ENCODE measurements at regions not wholly inside any gene's neighbourhood (a gene's known extent, or its start where the extent isn't known, plus 50 kb on each side); places are given as distances from the start of the nearest gene placed in this dataset.

DNA sequence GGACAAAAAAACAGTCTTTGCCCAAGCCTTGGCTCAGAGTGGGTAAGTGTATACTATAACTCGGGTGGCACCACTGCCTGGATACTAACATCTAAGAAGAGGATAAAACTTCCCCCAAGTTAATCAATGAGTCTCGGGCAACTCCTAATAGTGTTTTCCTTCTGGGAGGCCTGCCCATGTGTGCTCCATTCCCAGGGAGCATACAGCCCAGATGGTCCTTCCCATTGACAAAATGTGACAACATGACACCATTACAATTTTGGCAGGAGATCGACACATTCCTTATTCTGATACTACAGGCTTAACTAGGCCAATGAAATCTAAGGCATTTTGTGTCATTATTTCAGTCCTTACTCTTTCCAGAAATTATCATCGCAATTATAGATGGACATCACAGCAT lies 52.7 kb upstream of the CRIM1 start:
- H3K27ac ChIP-seq, result no peak overlapping the region
- TF ChIP-seq, protein P1, sequence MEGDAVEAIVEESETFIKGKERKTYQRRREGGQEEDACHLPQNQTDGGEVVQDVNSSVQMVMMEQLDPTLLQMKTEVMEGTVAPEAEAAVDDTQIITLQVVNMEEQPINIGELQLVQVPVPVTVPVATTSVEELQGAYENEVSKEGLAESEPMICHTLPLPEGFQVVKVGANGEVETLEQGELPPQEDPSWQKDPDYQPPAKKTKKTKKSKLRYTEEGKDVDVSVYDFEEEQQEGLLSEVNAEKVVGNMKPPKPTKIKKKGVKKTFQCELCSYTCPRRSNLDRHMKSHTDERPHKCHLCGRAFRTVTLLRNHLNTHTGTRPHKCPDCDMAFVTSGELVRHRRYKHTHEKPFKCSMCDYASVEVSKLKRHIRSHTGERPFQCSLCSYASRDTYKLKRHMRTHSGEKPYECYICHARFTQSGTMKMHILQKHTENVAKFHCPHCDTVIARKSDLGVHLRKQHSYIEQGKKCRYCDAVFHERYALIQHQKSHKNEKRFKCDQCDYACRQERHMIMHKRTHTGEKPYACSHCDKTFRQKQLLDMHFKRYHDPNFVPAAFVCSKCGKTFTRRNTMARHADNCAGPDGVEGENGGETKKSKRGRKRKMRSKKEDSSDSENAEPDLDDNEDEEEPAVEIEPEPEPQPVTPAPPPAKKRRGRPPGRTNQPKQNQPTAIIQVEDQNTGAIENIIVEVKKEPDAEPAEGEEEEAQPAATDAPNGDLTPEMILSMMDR (IDR thresholded peaks at IDR 0.05), result no peak
- no peak overlapping the region for H3K4me3 ChIP-seq
- no peak for DNase-seq (ENCODE audit: low spot score)

DNA sequence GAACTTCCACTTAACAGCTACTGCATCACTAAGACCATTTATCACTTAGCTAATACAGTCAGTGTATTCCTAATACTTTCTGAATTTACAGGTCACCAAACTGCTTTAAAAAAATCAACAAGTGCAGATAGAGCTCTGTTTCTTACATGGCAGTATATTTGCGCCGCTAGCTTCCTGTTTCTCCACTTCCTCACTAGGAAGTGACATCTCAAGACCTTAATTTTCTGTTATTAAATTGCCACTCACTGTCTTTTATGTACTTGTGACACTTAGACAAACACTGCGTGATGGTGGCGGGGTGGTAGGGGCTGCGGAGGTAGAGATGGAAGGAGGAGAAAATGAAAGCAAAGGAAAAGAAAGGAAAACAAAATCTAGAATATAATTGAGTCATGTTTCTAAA lies 53.7 kb upstream of the CRIM1 start:
- H3K4me3 ChIP-seq, result no peak overlapping the region
- DNase-seq (ENCODE audit: low spot score), result no peak

DNA sequence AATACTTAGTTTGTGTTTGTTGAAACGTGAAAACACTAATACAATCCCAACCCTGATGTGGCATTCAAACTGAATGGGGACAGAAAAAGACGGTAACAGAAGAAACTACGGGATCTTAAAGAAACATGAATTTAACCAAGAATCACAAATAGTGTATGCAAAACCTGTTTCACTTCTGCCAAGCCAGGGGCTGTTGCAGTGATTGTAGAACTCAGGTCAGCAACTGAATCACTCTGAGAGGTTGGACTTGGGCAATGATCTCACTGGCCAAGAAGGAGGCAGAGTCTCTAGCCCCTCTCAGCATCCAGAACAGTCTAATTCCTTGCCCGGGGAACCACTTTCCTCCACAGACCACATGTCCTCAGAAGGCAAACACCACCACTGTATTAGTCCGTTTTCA lies 54.9 kb upstream of the CRIM1 start:
- Histone ChIP-seq H3K27ac (no peak overlapping the region), H3K4me3 (no peak overlapping the region)
- TF ChIP-seq, protein P1 (IDR thresholded peaks at IDR 0.05), result no peak
- no peak for DNase-seq (ENCODE audit: low spot score)

More for the DNA sequence above, 53.7 kb upstream of the CRIM1 start:
- no peak overlapping the region for H3K27ac ChIP-seq
- TF ChIP-seq, protein P1 (IDR thresholded peaks at IDR 0.05), result no peak

DNA sequence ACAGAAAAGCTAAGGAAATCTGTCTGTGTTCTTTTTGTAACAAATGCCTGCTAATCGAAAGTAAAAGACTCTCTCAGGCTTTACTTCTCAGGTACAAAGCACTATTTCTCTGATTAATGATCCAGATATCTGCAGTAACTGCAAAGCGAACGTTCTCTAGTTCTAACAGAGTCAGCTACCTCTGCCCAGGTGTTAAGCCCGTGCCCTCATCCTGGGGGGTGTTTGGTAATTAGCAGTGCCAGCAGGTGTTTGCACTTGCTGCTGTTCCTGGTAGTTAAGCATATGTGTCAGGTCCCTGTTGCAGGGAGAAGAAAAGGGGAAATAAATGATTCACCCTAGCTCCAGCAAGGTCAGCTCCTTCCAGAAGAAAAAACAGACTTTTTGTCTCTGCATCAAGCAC lies 58.8 kb upstream of the CRIM1 start:
- DNase-seq (ENCODE audit: low spot score), result no peak
- Histone ChIP-seq H3K27ac (no peak overlapping the region), H3K4me3 (no peak overlapping the region)
- TF ChIP-seq, protein P1 (IDR thresholded peaks at IDR 0.05), result no peak

DNA sequence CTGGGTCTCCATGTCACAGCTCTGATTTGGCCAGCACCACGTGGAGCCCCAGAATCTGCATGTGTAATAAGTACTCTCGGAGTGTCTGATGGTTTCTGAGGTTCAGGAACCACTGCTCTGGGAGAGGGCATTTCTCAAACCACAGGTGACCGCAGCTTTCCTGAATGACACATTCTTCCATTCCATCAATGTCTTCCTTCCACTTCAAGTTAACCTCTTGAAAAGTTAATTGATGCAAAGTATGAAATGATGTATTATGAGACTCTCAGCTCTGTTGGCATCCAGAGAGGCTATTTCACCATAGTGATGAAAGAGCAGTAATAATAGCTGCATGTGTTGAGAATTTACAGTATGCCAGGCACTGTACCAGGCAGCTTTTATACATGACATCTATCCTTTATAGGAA lies 61.3 kb upstream of the CRIM1 start:
- TF ChIP-seq, protein P1 (IDR thresholded peaks at IDR 0.05), result no peak
- no peak for DNase-seq (ENCODE audit: low spot score)
- Histone ChIP-seq H3K27ac (no peak overlapping the region), H3K4me3 (no peak overlapping the region)

DNA sequence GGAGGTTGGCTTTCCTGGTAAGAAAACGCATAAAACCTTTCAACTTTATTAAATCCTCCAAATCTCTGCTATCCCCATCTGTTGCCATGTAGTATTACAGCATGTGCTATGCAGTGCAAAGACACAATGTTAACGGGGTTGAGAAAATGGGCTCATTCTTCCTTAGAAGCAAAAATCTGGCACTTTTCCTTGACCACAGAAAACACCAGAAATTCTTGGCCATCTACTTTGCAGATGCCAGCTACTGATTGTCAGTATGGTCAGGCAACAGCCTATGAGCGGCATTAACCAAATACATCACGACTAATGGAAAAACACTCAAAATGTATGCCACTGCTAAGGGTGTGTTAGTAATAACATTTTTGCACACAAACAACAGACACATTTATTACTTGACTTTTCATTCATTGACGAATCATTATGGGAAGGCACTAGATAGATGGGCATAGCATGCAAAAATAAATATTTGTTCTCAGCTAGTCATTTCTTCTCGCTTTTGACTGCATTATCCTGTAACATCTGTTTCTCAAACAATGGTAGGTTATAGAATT lies 65.2 kb upstream of the CRIM1 start:
- TF ChIP-seq, protein P1 (IDR thresholded peaks at IDR 0.05), result no peak

DNA sequence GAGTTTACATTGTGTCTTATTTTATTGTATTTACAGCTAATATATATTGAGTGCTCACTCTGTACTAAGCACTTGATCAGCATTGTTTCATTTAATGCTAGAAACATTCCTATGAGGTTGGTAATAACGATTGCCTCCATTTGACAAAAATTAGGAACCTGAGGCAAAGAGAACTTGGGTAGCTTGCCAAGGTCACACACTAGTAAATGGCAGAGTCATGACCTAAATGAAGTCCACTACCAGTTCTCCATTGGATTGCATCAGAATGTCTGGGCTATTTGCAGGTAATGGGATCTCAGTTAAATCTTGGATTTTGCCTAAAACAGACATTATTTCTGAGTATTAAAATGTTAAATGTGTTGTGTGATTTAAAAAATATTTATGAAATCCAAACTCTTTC lies 65.8 kb upstream of the CRIM1 start:
- DNase-seq (ENCODE audit: low spot score), result no peak
- no peak overlapping the region for H3K4me3 ChIP-seq
- TF ChIP-seq, protein P1 (IDR thresholded peaks at IDR 0.05), result no peak
- no peak overlapping the region for H3K27ac ChIP-seq

More for the DNA sequence above, 65.2 kb upstream of the CRIM1 start:
- Histone ChIP-seq H3K4me3 (no peak overlapping the region), H3K27ac (no peak overlapping the region)
- DNase-seq (ENCODE audit: low spot score), result no peak
